Nephron (organoid): ENCODE measurements at regions not wholly inside any gene's neighbourhood (a gene's known extent, or its start where the extent isn't known, plus 50 kb on each side); places are given as distances from the start of the nearest gene placed in this dataset.

Source experiments
- H3K27ac Mint-ChIP-seq, 3 experiments: 2 replicates each; pipeline ENCODE4 v1.8.0; 2020; ENCODE audit warnings: mixed read lengths in 3 of 3, mild to moderate bottlenecking in 2 of 3, moderate library complexity in 1 of 3
- H3K27me3 Mint-ChIP-seq: 2 replicates; pipeline ENCODE4 v1.8.0; 2021; ENCODE audit warnings: low read depth, mild to moderate bottlenecking, moderate library complexity, mixed read lengths
- H3K36me3 Mint-ChIP-seq: 2 replicates; pipeline ENCODE4 v1.8.0; 2020; ENCODE audit warnings: low read depth, mixed read lengths
- H3K4me1 Mint-ChIP-seq: 2 replicates; pipeline ENCODE4 v1.8.0; 2020; ENCODE audit warnings: mixed read lengths
- H3K4me3 Mint-ChIP-seq, 3 experiments: 2 replicates each; pipeline ENCODE4 v1.8.0; 2020; ENCODE audit warnings: mild to moderate bottlenecking in 3 of 3, mixed read lengths in 3 of 3, moderate library complexity in 2 of 3
- H3K9me3 Mint-ChIP-seq: 2 replicates; pipeline ENCODE4 v1.8.0; 2020; ENCODE audit warnings: mixed read lengths
- TF ChIP-seq, protein P1 (sequence below), 3 experiments: fragments of 200-600 bp; sonication (generic); IDR thresholded peaks; one replicate each; pipeline ENCODE4 v1.5.0; 2021; ENCODE audit warnings: antibody characterized with exemption in 3 of 3; ENCODE audit not compliant: unreplicated experiment in 3 of 3

DNA sequence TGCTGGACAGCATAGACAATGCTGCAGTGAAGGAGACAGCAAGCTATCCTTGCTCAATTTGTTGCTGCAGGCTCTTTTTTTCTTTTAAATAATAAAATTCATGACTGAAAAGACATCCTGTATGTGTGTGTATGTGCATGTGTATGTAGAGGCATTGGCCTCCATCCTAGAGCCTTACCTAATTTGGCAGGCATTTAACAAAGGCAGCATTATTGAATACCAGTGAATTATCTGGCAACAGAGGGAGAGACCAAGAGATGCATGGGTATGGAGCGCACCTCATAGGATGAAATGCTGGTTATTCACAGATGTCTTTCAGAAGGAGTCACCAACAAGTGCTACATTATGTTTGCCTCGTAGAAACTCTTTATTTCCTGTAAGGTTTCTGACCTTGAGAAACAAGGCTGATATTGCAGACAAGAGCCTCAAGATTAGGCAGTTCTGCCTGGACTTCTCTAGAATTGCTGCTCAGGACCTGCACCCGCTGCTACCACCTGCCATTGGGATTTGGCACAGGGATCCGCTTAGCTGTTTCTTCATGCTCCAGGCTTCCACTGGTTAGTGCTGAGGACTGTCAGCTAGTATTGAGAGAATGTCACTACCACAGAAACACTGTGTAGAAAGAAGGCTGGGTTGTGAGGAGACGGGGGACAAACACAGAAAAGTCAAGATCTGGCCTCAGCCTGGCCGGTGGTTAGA is 247.7 kb upstream of the RFX3 start:
- no peaks in the 10 kb centered on the region for H3K9me3 Mint-ChIP-seq
- TF ChIP-seq, protein P1, sequence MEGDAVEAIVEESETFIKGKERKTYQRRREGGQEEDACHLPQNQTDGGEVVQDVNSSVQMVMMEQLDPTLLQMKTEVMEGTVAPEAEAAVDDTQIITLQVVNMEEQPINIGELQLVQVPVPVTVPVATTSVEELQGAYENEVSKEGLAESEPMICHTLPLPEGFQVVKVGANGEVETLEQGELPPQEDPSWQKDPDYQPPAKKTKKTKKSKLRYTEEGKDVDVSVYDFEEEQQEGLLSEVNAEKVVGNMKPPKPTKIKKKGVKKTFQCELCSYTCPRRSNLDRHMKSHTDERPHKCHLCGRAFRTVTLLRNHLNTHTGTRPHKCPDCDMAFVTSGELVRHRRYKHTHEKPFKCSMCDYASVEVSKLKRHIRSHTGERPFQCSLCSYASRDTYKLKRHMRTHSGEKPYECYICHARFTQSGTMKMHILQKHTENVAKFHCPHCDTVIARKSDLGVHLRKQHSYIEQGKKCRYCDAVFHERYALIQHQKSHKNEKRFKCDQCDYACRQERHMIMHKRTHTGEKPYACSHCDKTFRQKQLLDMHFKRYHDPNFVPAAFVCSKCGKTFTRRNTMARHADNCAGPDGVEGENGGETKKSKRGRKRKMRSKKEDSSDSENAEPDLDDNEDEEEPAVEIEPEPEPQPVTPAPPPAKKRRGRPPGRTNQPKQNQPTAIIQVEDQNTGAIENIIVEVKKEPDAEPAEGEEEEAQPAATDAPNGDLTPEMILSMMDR (IDR thresholded peaks at IDR 0.05; ENCODE audit: unreplicated experiment in 3 of 3) = no peak
- H3K36me3 Mint-ChIP-seq = no peaks in the 10 kb centered on the region
- no peaks in the 10 kb centered on the region for H3K4me1 Mint-ChIP-seq
- no peaks in the 10 kb centered on the region for H3K27me3 Mint-ChIP-seq
- no peak overlapping the region for H3K27ac Mint-ChIP-seq
- H3K4me3 Mint-ChIP-seq = no peak overlapping the region

DNA sequence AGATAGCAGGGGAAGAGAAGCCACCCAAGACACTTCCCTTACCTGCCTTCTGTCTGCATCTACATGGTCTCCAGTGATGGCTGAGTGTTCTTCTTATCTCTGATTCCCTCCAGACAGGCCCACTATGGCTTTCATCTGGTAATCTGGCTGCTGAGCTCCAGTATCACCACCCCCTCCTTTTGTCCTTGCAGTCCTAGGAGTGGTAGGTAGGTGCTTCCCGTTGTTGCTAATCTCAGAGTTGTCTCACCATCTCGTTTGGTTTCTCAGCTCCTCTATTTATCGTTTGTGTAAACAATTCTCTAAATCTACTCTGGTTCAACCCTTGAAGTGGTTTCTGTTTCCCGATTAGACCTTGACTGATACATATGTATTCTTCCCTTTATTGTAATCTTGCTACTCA is 243.8 kb upstream of the RFX3 start:
- H3K36me3 Mint-ChIP-seq = no peaks in the 10 kb centered on the region
- H3K4me3 Mint-ChIP-seq = no peak overlapping the region
- TF ChIP-seq, protein P1 (IDR thresholded peaks at IDR 0.05; ENCODE audit: unreplicated experiment in 3 of 3) = no peak
- H3K27ac Mint-ChIP-seq = no peak overlapping the region
- no peaks in the 10 kb centered on the region for H3K27me3 Mint-ChIP-seq
- no peaks in the 10 kb centered on the region for H3K9me3 Mint-ChIP-seq
- H3K4me1 Mint-ChIP-seq = no peaks in the 10 kb centered on the region

DNA sequence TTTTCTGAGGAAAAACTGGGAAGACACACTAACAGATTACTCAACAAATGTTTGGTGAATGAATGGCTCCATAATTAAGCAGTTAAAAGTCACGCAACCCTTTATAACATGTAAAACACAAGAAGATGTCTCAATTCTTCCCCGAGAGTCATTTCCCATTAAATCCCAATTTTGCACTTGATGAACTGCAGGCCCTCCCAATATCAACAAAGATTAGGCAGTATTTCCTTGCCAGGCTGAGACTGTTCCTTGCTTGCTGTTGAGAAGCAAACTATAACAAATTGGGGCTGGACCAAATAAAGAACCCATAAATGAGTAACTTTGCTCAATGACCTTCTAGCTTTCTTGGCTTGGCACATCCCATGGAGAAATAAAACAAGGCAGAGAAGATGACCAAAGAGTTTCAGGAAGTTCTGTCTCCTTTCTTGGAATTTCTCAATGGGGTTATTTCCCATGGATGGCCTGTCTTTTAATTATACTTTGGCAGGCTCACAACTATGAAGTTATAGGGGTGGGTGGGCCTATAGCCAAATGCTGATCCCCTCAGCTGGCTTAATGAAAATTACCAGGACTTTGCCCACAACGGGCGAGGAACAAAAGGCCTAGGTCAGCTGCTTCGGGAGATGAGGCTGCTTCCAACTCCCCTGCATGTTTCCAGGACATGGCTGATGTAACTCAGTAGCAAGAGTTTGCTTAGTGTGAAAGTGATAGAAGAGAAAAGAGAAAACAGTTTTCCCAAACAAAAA is 243.1 kb upstream of the RFX3 start:
- no peak overlapping the region for H3K4me3 Mint-ChIP-seq
- no peaks in the 10 kb centered on the region for H3K9me3 Mint-ChIP-seq
- TF ChIP-seq, protein P1 (IDR thresholded peaks at IDR 0.05; ENCODE audit: unreplicated experiment in 3 of 3) = no peak
- H3K36me3 Mint-ChIP-seq = no peaks in the 10 kb centered on the region
- H3K4me1 Mint-ChIP-seq = no peaks in the 10 kb centered on the region
- no peaks in the 10 kb centered on the region for H3K27me3 Mint-ChIP-seq
- H3K27ac Mint-ChIP-seq = no peak overlapping the region

DNA sequence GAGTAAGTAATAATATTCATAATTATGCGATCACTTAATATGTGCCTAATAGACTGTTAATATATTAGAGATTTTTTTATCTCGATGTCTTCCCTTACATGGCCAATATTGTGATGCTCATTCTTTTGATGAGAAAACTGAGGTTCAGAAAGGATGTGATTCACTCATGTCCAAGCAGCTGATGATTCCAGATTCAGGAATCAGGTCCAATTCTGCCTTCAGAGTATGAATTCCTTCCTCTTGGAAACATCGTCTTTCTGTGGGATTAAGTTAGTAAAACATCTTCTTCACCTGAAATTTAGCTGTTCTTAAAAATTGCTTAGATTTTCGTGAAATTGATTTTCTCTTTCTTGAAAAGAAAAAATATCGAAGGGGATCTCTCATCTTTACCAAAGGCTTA is 242.5 kb upstream of the RFX3 start:
- TF ChIP-seq, protein P1 (IDR thresholded peaks at IDR 0.05; ENCODE audit: unreplicated experiment in 3 of 3) = no peak
- H3K4me1 Mint-ChIP-seq = no peaks in the 10 kb centered on the region
- no peaks in the 10 kb centered on the region for H3K9me3 Mint-ChIP-seq
- H3K36me3 Mint-ChIP-seq = no peaks in the 10 kb centered on the region
- no peak overlapping the region for H3K27ac Mint-ChIP-seq
- H3K4me3 Mint-ChIP-seq = no peak overlapping the region
- no peaks in the 10 kb centered on the region for H3K27me3 Mint-ChIP-seq

DNA sequence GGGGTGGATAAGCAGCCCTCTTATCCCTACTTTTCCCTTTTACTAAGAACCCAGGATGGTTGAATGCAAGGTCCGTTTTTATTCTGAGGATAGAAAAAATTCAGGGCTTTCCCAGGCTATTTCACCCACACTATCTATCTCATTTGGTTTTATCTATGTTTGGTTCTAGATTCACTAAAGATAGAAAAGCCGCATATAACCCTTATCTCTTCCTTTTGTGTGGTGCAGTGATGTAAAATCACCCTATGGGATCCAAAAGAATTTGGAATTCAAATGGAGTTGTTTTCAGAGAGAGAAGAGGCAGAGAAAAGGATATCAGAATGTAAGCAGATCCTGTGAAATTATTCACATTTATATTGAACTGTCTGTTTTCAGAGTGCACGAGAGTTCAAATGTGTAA is 236.3 kb upstream of the RFX3 start:
- H3K4me3 Mint-ChIP-seq = no peak overlapping the region
- H3K9me3 Mint-ChIP-seq = peaks cover 5% of the 10 kb centered on the region
- TF ChIP-seq, protein P1 (IDR thresholded peaks at IDR 0.05; ENCODE audit: unreplicated experiment in 3 of 3) = no peak

DNA sequence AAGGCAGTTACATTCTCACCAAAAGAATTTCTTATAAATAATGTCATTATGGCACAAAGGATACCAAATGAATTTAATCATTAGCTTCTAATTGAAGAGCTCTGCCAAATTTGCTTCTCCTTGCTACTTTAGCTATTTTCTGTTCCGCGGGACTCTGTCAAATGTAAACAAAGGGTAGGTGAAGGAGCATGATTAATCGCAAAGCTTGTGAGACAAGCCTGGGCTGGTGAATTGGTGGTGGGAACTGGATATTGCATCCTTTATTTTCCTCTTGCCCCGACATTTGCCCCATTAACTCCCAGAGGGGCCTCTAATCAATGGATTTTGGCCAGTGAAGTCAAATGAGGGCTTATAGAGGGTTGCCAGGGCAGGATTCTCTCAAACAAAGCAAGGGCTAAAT is 234.2 kb upstream of the RFX3 start:
- H3K4me1 Mint-ChIP-seq = peaks cover 11% of the 10 kb centered on the region
- H3K36me3 Mint-ChIP-seq = no peaks in the 10 kb centered on the region
- TF ChIP-seq, protein P1 (IDR thresholded peaks at IDR 0.05; ENCODE audit: unreplicated experiment in 3 of 3) = no peak
- H3K9me3 Mint-ChIP-seq = peaks cover 5% of the 10 kb centered on the region
- H3K27me3 Mint-ChIP-seq = no peaks in the 10 kb centered on the region
- H3K4me3 Mint-ChIP-seq = no peak overlapping the region
- H3K27ac Mint-ChIP-seq = no peak overlapping the region

More for the DNA sequence above, 236.3 kb upstream of the RFX3 start:
- Mint-ChIP-seq H3K27me3 (no peaks in the 10 kb centered on the region), H3K27ac (no peak overlapping the region), H3K36me3 (no peaks in the 10 kb centered on the region), H3K4me1 (peaks cover 11% of the 10 kb centered on the region)
